Naive thymus-derived CD4-positive, alpha-beta T cell (primary cell): ENCODE measurements at regions not wholly inside any gene's neighbourhood (a gene's known extent, or its start where the extent isn't known, plus 50 kb on each side); places are given as distances from the start of the nearest gene placed in this dataset.
A peak's percentile ranks its signal among the peaks of the same experiment; 100 is the strongest.

Experiments used
- ATAC-seq: fragments of 150-1000 bp; cut with Tn5 transposase; 2 replicates; pipeline ENCODE4 v1.10.0; 2021; ENCODE audit warnings: mild to moderate bottlenecking, moderate library complexity
- CTCF ChIA-PET: fragments of 350-600 bp; sonication (Branson Sonifier 250); formaldehyde crosslinking; loops from one replicate; lab custom pipeline; 2021; ENCODE audit warnings: antibody characterized with exemption; lab: Charles Lee
- POLR2A ChIA-PET: fragments of 350-600 bp; sonication (Branson Sonifier 250); formaldehyde crosslinking; loops from one replicate; lab custom pipeline; 2021; ENCODE audit warnings: antibody characterized with exemption, inconsistent platforms; lab: Charles Lee
- DNase-seq, 9 donors: peaks; one replicate each; pipeline versions ENCODE4 v3.0.0 to v3.0.0-alpha.2; 2020 to 2022; ENCODE audit warnings: mixed read lengths in 1 of 9
- H3K27ac ChIP-seq: one replicate; pipeline ENCODE4 v1.7.0; 2013; ENCODE audit warnings: mild to moderate bottlenecking, low read depth, low read length, moderate library complexity
- H3K27me3 ChIP-seq, 2 donors: one replicate each; pipeline ENCODE4 v1.7.0; 2013; ENCODE audit warnings: low read length in 2 of 2, mild to moderate bottlenecking in 2 of 2, moderate library complexity in 2 of 2; ENCODE audit not compliant: control insufficient read depth in 2 of 2, insufficient read depth in 2 of 2
- H3K36me3 ChIP-seq, 3 experiments: 1 replicate in 2 of 3; 2 replicates in 1 of 3; pipeline ENCODE4 v1.7.0; 2013; ENCODE audit warnings: low read length in 3 of 3, mild to moderate bottlenecking in 3 of 3, moderate library complexity in 1 of 3; ENCODE audit not compliant: insufficient read depth in 3 of 3, control insufficient read depth in 2 of 3
- H3K4me1 ChIP-seq, 2 donors: one replicate each; pipeline ENCODE4 v1.7.0; 2013; ENCODE audit warnings: low read length in 2 of 2, mild to moderate bottlenecking in 2 of 2, moderate library complexity in 1 of 2; ENCODE audit not compliant: control insufficient read depth in 2 of 2, insufficient read depth in 2 of 2
- H3K4me3 ChIP-seq: 2 replicates; pipeline ENCODE4 v1.7.0; 2013; ENCODE audit warnings: mild to moderate bottlenecking, low read length
- H3K9me3 ChIP-seq, 3 experiments: 1 replicate in 2 of 3; 2 replicates in 1 of 3; pipeline ENCODE4 v1.7.0; 2013; ENCODE audit warnings: low read length in 3 of 3; ENCODE audit not compliant: control insufficient read depth in 2 of 3
- H3K27ac Mint-ChIP-seq, 9 donors: one replicate each; pipeline ENCODE4 v1.8.0; 2020 to 2022; ENCODE audit warnings: mixed read lengths in 9 of 9, mild to moderate bottlenecking in 8 of 9, moderate library complexity in 5 of 9, inconsistent platforms in 2 of 9
- H3K27me3 Mint-ChIP-seq, 5 donors: one replicate each; pipeline ENCODE4 v1.8.0; 2021 to 2022; ENCODE audit warnings: mixed read lengths in 5 of 5, mild to moderate bottlenecking in 1 of 5
- H3K36me3 Mint-ChIP-seq, 5 donors: one replicate each; pipeline ENCODE4 v1.8.0; 2020 to 2022; ENCODE audit warnings: mixed read lengths in 5 of 5, mild to moderate bottlenecking in 3 of 5, inconsistent platforms in 1 of 5
- H3K4me1 Mint-ChIP-seq, 7 donors: one replicate each; pipeline ENCODE4 v1.8.0; 2020 to 2022; ENCODE audit warnings: mixed read lengths in 7 of 7, mild to moderate bottlenecking in 3 of 7, inconsistent platforms in 1 of 7
- H3K4me3 Mint-ChIP-seq, 10 donors: one replicate each; pipeline ENCODE4 v1.8.0; 2020 to 2022; ENCODE audit warnings: mild to moderate bottlenecking in 10 of 10, mixed read lengths in 10 of 10, moderate library complexity in 6 of 10, inconsistent platforms in 2 of 10
- H3K9me3 Mint-ChIP-seq, 11 donors: one replicate each; pipeline ENCODE4 v1.8.0; 2020 to 2022; ENCODE audit warnings: mixed read lengths in 11 of 11, mild to moderate bottlenecking in 4 of 11, inconsistent platforms in 1 of 11, moderate library complexity in 1 of 11
- intact Hi-C, 2 donors: fragments of 100-400 bp; cut with micrococcal nuclease; formaldehyde crosslinking; loops; one replicate each; pipeline ENCODE4 v1.15.1; 2023

DNA sequence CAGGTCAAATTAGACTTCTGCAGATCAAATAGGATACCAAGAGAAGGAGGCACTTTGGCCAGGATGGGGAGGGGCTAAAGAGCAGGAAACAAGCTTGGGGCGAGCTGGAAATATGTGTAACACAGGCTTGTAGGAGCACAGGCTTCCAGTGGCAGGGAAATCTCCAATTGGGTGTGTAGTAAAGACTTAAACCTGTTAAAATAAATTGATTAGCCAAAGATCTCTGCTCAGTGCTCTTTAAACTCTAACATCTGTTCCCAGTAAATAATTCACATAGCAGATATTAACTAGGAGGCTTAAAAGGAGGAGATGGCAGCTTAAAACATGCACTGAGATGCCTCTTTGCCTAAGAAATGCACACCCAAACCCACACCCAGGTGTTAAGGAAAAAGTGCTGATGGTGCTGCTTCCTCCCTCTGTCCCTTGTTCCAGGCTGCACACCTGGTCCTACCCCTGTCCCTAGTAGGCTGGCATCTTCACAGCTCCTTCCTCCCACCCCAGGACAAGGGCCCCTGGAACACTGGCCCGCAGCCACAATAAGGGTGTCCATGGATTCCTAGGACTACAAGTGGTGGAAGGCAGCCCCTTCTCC lies 93.5 kb upstream of the MLN start:
- H3K4me1 Mint-ChIP-seq: peaks cover 19 to 64% (median 47%) of the 10 kb centered on the region in 7 donors
- no peaks in the 10 kb centered on the region for H3K27me3 ChIP-seq
- ChIA-PET POLR2A (interaction anchor here (1.1 kb wide), 1 partner anchor 10 kb away, joined by 4 read pairs; no protein-coding TSS in a partner anchor), CTCF (no interaction called here)
- peaks cover 17 to 20% of the 10 kb centered on the region in 2 donors for H3K4me1 ChIP-seq
- intact Hi-C loops: no loop called here
- DNase-seq (no peak), ATAC-seq (no peak)
- no peaks in the 10 kb centered on the region for H3K9me3 Mint-ChIP-seq
- no peaks in the 10 kb centered on the region for H3K9me3 ChIP-seq
- no peak overlapping the region for H3K4me3 ChIP-seq
- peak overlapping the region in 2 of 9 donors; percentile 14 to 25 for H3K27ac Mint-ChIP-seq
- H3K4me3 Mint-ChIP-seq: peak overlapping the region in 3 of 10 donors; percentile 5 to 28 (median 12)
- H3K36me3 ChIP-seq: no peaks in the 10 kb centered on the region
- H3K27ac ChIP-seq: no peak overlapping the region
- H3K27me3 Mint-ChIP-seq: peaks cover 0 to 5% (median 0%) of the 10 kb centered on the region in 5 donors
- peaks cover 0 to 4% (median 0%) of the 10 kb centered on the region in 5 donors for H3K36me3 Mint-ChIP-seq

DNA sequence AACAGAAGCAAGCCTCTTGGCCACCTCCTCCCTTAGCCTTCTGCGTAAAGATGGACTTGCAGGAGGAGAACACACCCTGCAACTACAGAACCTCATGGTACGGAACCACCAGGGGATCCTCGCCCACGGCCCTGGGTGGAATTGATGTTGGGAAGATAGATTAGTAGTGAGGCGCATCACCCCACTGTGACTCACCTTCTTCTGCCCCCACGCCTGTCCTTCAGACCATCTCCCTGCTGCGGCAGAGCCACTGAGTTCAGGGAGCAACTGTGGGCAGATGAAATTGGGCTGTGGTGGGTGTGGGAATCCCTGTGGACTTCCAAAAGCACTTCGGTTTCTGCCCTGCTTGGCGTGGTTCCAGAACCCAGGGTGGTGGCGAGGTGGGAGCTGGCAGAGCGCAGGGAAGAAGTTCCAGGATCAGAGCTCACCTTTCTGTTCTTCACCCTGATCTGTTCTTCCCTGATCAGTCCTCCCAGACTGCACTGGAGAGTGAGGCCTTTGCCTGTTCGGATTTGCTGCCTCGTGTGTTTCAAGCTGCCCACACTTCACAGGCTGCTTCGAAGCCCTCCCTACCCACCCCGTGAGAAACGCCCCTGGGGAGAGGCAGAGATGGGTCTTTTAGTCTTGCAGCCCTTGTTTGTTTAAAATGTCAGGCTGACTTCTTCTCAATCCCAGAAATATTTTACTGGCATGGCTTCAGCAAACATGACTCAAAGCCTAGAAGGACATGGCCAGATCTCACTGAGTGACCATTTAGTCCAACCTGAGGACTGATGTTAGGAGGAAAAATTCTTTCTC lies 92.8 kb upstream of the MLN start:
- intact Hi-C loops: no loop called here
- no peak for ATAC-seq
- Mint-ChIP-seq H3K27ac (peak overlapping the region in 2 of 9 donors; percentile 25 to 85), H3K27me3 (peaks cover 0 to 5% (median 0%) of the 10 kb centered on the region in 5 donors), H3K36me3 (peaks cover 0 to 2% (median 0%) of the 10 kb centered on the region in 5 donors), H3K9me3 (no peaks in the 10 kb centered on the region), H3K4me3 (peak overlapping the region in 3 of 10 donors; percentile 12 to 70 (median 28)), H3K4me1 (peaks cover 16 to 58% (median 40%) of the 10 kb centered on the region in 7 donors)
- Histone ChIP-seq H3K4me1 (peaks cover 17 to 20% of the 10 kb centered on the region in 2 donors), H3K9me3 (no peaks in the 10 kb centered on the region), H3K27ac (no peak overlapping the region), H3K36me3 (no peaks in the 10 kb centered on the region), H3K27me3 (no peaks in the 10 kb centered on the region), H3K4me3 (no peak overlapping the region)
- ChIA-PET POLR2A (interaction anchor here (0.6 to 1.2 kb wide), 3 partner anchors 7 to 518 kb away, joined by 3 to 4 read pairs (median 4); no protein-coding TSS in a partner anchor), CTCF (no interaction called here)
- peak in 1 of 9 donors; percentile 40 for DNase-seq

DNA sequence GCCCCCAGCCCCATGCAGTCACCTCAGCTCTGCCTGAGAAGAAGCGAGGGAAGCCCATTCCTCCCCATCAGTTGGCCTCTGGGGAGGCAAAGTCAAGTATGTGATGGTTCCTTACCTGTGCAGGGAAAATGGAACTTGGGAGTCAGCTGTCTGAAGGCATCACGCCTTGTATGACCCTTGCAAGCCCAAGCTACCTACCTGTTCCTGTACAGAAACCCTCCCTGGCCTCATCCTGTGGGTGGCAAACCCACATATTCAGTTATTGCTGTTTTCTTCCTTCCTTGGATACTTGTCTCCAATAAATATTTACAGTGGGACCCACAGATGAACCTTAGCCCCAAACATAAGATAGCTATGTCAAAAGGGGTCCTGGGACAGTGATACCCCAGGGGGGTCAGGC lies 92.2 kb upstream of the MLN start:
- peaks cover 17 to 20% of the 10 kb centered on the region in 2 donors for H3K4me1 ChIP-seq
- peak overlapping the region in 2 of 9 donors; percentile 84 to 85 for H3K27ac Mint-ChIP-seq
- POLR2A ChIA-PET: interaction anchor here (0.6 to 1.2 kb wide), 2 partner anchors 8 to 519 kb away, joined by 3 to 4 read pairs; no protein-coding TSS in a partner anchor
- no peak overlapping the region for H3K27ac ChIP-seq
- H3K4me3 Mint-ChIP-seq: peak overlapping the region in 3 of 10 donors; percentile 14 to 70 (median 28)
- no peaks in the 10 kb centered on the region for H3K27me3 ChIP-seq
- no peaks in the 10 kb centered on the region for H3K9me3 Mint-ChIP-seq
- ATAC-seq: no peak
- H3K4me1 Mint-ChIP-seq: peaks cover 16 to 53% (median 34%) of the 10 kb centered on the region in 7 donors
- no peak overlapping the region for H3K4me3 ChIP-seq
- H3K9me3 ChIP-seq: no peaks in the 10 kb centered on the region
- intact Hi-C loops: no loop called here
- CTCF ChIA-PET: no interaction called here
- no peaks in the 10 kb centered on the region for H3K36me3 Mint-ChIP-seq
- H3K36me3 ChIP-seq: no peaks in the 10 kb centered on the region
- DNase-seq: no peak
- peaks cover 0 to 3% (median 0%) of the 10 kb centered on the region in 5 donors for H3K27me3 Mint-ChIP-seq

DNA sequence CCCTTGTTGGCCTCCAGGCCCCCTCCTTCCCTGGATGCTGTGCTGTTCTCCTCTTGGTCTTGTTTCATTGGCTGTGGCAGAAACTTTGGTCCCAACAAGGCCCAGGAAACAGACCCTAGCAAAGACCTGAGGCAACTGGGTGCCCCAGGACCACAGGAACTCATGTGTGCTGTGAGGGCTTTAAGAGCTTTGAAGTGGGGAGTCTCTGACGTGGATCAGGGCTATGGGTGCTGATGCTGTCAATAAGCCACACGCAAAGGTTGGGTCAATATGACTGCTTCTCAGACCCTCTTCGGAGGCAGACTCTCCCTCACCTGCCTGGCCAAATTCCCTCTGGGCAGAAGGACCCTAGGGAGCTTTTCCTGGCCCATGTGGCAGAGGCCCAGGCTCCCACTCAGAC lies 91.5 kb upstream of the MLN start:
- H3K9me3 ChIP-seq: no peaks in the 10 kb centered on the region
- no peak overlapping the region for H3K4me3 ChIP-seq
- ChIA-PET POLR2A (interaction anchor here (0.9 to 1.2 kb wide), 2 partner anchors 9 to 12 kb away, joined by 3 read pairs; no protein-coding TSS in a partner anchor), CTCF (interaction anchor here (0.6 kb wide), 1 partner anchor 260 kb away, joined by 3 read pairs; no protein-coding TSS in a partner anchor)
- H3K4me1 ChIP-seq: peaks cover 17 to 20% of the 10 kb centered on the region in 2 donors
- H3K36me3 Mint-ChIP-seq: no peaks in the 10 kb centered on the region
- H3K27me3 ChIP-seq: no peaks in the 10 kb centered on the region
- peaks cover 0 to 5% (median 0%) of the 10 kb centered on the region in 5 donors for H3K27me3 Mint-ChIP-seq
- peaks cover 12 to 53% (median 32%) of the 10 kb centered on the region in 7 donors for H3K4me1 Mint-ChIP-seq
- H3K27ac Mint-ChIP-seq: peak overlapping the region in 6 of 9 donors; percentile 51 to 87 (median 73)
- H3K4me3 Mint-ChIP-seq: peak overlapping the region in 5 of 10 donors; percentile 14 to 70 (median 33)
- no peaks in the 10 kb centered on the region for H3K9me3 Mint-ChIP-seq
- intact Hi-C loops: no loop called here
- ATAC-seq (peak; percentile 58), DNase-seq (peak in 2 of 9 donors; percentile 17 to 30)
- no peaks in the 10 kb centered on the region for H3K36me3 ChIP-seq
- no peak overlapping the region for H3K27ac ChIP-seq

DNA sequence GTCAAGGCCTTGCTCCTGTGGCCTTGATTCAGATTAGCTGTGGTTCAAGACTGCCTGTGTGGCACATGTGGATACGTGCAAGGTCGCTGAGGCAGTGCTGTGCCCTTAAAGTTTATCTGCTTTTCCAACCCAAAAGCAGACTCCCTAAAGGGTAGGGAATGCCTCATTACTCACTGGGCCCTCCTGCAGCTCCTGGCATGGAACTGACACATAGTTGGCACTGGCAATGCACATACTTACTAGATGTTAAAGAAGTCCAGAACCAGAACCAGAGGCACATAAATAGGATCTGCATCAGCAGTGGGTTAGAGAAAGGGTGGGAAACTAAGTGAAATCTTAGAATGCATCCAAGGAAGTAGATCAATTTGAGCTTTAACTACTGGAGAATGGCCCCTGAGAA lies 90.6 kb upstream of the MLN start:
- ChIA-PET POLR2A (no interaction called here), CTCF (no interaction called here)
- ATAC-seq (no peak), DNase-seq (no peak)
- H3K27me3 ChIP-seq: no peaks in the 10 kb centered on the region
- H3K4me1 Mint-ChIP-seq: peaks cover 9 to 53% (median 29%) of the 10 kb centered on the region in 7 donors
- H3K27me3 Mint-ChIP-seq: peaks cover 0 to 13% (median 0%) of the 10 kb centered on the region in 5 donors
- H3K36me3 ChIP-seq: no peaks in the 10 kb centered on the region
- H3K36me3 Mint-ChIP-seq: no peaks in the 10 kb centered on the region
- H3K4me3 Mint-ChIP-seq: no peak overlapping the region
- no peak overlapping the region for H3K4me3 ChIP-seq
- no peak overlapping the region for H3K27ac ChIP-seq
- no peaks in the 10 kb centered on the region for H3K9me3 ChIP-seq
- peak overlapping the region in 1 of 9 donors; percentile 44 for H3K27ac Mint-ChIP-seq
- intact Hi-C loops: no loop called here
- no peaks in the 10 kb centered on the region for H3K9me3 Mint-ChIP-seq
- H3K4me1 ChIP-seq: peaks cover 17 to 20% of the 10 kb centered on the region in 2 donors

DNA sequence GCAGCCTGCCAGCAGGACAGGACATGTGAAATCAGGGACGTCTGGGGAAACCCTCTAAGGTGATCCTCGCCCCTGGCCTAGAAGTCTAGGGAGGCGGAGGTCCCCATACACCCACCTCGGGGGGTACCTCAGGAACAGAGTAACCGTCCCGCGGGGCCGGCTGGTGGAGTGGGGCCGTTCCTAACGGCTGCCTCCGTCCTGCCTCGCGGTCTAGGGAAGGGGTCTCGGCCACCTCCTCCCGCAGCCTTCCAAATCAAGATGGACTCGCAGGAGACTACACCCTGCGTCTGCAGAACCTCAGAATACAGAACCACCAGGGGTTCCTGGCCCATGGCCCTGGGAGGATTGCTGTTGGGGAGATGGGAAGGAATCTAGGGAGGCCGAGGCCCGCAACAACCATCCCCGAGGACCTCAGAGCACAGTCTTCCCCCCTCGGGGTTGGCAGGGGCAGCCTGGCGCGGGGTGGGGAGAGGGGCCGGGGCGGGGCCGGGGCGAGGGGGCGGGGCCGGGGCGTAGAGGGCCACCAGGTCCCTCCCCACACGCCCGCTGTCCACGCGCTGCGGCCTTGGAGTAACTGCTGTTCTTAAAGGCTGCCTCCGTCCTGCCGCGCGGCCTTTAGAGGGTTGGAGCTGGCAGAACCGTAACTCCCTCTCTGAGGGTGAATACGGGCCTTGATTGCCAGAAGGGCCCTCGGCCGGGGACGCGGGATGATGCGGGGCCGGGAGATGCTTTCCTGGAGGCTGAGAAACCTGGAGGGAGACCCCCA lies 89.0 kb upstream of the MLN start:
- Mint-ChIP-seq H3K36me3 (no peaks in the 10 kb centered on the region), H3K27me3 (peaks cover 0 to 20% (median 0%) of the 10 kb centered on the region in 5 donors), H3K4me1 (peaks cover 9 to 47% (median 28%) of the 10 kb centered on the region in 7 donors), H3K4me3 (no peak overlapping the region), H3K9me3 (no peaks in the 10 kb centered on the region), H3K27ac (peak overlapping the region in 1 of 9 donors; percentile 31)
- Histone ChIP-seq H3K27ac (no peak overlapping the region), H3K27me3 (no peaks in the 10 kb centered on the region), H3K4me3 (no peak overlapping the region), H3K4me1 (peaks cover 17 to 19% of the 10 kb centered on the region in 2 donors), H3K9me3 (no peaks in the 10 kb centered on the region), H3K36me3 (no peaks in the 10 kb centered on the region)
- ATAC-seq: no peak
- POLR2A ChIA-PET: no interaction called here
- CTCF ChIA-PET: no interaction called here
- DNase-seq: no peak
- intact Hi-C loops: no loop called here
